SK-N-SH (cell line): ENCODE measurements at regions not wholly inside any gene's neighbourhood (a gene's known extent, or its start where the extent isn't known, plus 50 kb on each side); places are given as distances from the start of the nearest gene placed in this dataset.

Experiments used
- CTCF ChIA-PET: fragments of 300-600, 350-600 bp; formaldehyde crosslinking; extraction: SDS; loops from one replicate; lab custom pipeline; 2021; lab: Yijun Ruan, JAX
- POLR2A ChIA-PET: fragments of 350-600 bp; sonication (Branson Sonifier 250); formaldehyde crosslinking; extraction: SDS; loops from one replicate; lab custom pipeline; 2020; ENCODE audit warnings: antibody characterized with exemption, inconsistent platforms; lab: Yijun Ruan, JAX
- DNase-seq: peaks from one replicate; pipeline ENCODE4 v3.0.0; 2012
- H2AFZ ChIP-seq: fragments of 200-600 bp; sonication (generic); 2 replicates; pipeline ENCODE4 v1.8.1; 2016; ENCODE audit warnings: antibody characterized with exemption, mild to moderate bottlenecking, low read depth
- H3F3A ChIP-seq: fragments of 200-600 bp; sonication (generic); replicated peaks from 2 replicates; pipeline ENCODE3; 2016; ENCODE audit warnings: antibody characterized with exemption, mild to moderate bottlenecking; ENCODE audit not compliant: insufficient read depth
- H3K27ac ChIP-seq, 2 experiments: fragments of 200-500 bp in 1 of 2; fragments of 200-600 bp in 1 of 2; sonication (Bioruptor generic) in 1 of 2; sonication (generic), shearing (Covaris generic) in 1 of 2; 2 replicates each; pipeline versions ENCODE4 v1.5.1 to v1.6.1; 2014 to 2016; ENCODE audit warnings: low read depth in 2 of 2, inconsistent platforms in 1 of 2, low read length in 1 of 2, mild to moderate bottlenecking in 1 of 2, mixed read lengths in 1 of 2
- H3K27me3 ChIP-seq: fragments of 200-600 bp; sonication (generic), shearing (Covaris generic); 2 replicates; pipeline ENCODE4 v1.6.1; 2016; ENCODE audit warnings: mixed run types; ENCODE audit not compliant: insufficient read depth
- H3K36me3 ChIP-seq, 2 experiments: fragments of 200-500 bp in 1 of 2; fragments of 200-600 bp in 1 of 2; sonication (Bioruptor generic) in 1 of 2; sonication (generic) in 1 of 2; replicated peaks in 1 of 2; 2 replicates each; pipeline versions ENCODE3 to v1.5.1; 2014 to 2016; ENCODE audit warnings: low read length in 1 of 2, mild to moderate bottlenecking in 1 of 2; ENCODE audit not compliant: insufficient read depth in 2 of 2, control insufficient read depth in 1 of 2
- H3K4me1 ChIP-seq, 2 experiments: fragments of 200-500 bp in 1 of 2; fragments of 200-600 bp in 1 of 2; sonication (Bioruptor generic) in 1 of 2; sonication (generic), shearing (Covaris generic) in 1 of 2; 2 replicates each; pipeline versions ENCODE4 v1.5.1 to v1.6.1; 2014 to 2016; ENCODE audit warnings: low read depth in 1 of 2, low read length in 1 of 2, mixed run types in 1 of 2; ENCODE audit not compliant: insufficient read depth in 2 of 2, control insufficient read depth in 1 of 2
- H3K4me2 ChIP-seq: fragments of 200-600 bp; sonication (generic), shearing (Covaris generic); 2 replicates; pipeline ENCODE4 v1.6.1; 2017; ENCODE audit warnings: mixed run types
- H3K4me3 ChIP-seq, 2 experiments: fragments of 200-500 bp in 1 of 2; fragments of 200-600 bp in 1 of 2; sonication (Bioruptor generic) in 1 of 2; sonication (generic), shearing (Covaris generic) in 1 of 2; 2 replicates each; pipeline versions ENCODE4 v1.5.1 to v1.8.1; 2014 to 2016; ENCODE audit warnings: low read depth in 2 of 2, inconsistent platforms in 1 of 2, low read length in 1 of 2, mild to moderate bottlenecking in 1 of 2, mixed read lengths in 1 of 2, moderate library complexity in 1 of 2
- H3K79me2 ChIP-seq: fragments of 200-600 bp; sonication (generic); 2 replicates; pipeline ENCODE4 v1.8.1; 2017; ENCODE audit warnings: mild to moderate bottlenecking; ENCODE audit not compliant: insufficient read depth
- H3K9ac ChIP-seq: fragments of 200-600 bp; sonication (generic); 2 replicates; pipeline ENCODE4 v1.6.1; 2017; ENCODE audit warnings: mixed run types
- H3K9me2 ChIP-seq: fragments of 200-600 bp; sonication (generic); 2 replicates; pipeline ENCODE4 v1.6.1; 2017; ENCODE audit warnings: mixed run types
- H3K9me3 ChIP-seq: fragments of 200-600 bp; sonication (generic); 2 replicates; pipeline ENCODE4 v1.6.1; 2017; ENCODE audit warnings: mixed run types, mild to moderate bottlenecking, moderate library complexity
- H4K20me1 ChIP-seq: fragments of 200-600 bp; sonication (generic); 2 replicates; pipeline ENCODE4 v1.6.1; 2017; ENCODE audit warnings: mild to moderate bottlenecking, mixed run types; ENCODE audit not compliant: insufficient read depth
- CHD2 ChIP-seq: fragments of 150-350 bp; IDR thresholded peaks from 2 replicates; pipeline ENCODE4 v1.6.1; 2018; ENCODE audit warnings: low read length; ENCODE audit not compliant: partially characterized antibody
- FOXJ3 ChIP-seq: sonication (generic); formaldehyde crosslinking; IDR thresholded peaks from 2 replicates; pipeline ENCODE4 v1.5.1; 2020; ENCODE audit warnings: mild to moderate bottlenecking, missing genetic modification reagents
- GABPA ChIP-seq: IDR thresholded peaks from 2 replicates; pipeline ENCODE4 v1.4.0; 2012; ENCODE audit warnings: low read depth, mild to moderate bottlenecking
- IRF3 ChIP-seq: fragments of 150-350 bp; IDR thresholded peaks from 2 replicates; pipeline ENCODE4 v1.6.1; 2016; ENCODE audit warnings: mild to moderate bottlenecking, low read depth, low read length
- MEF2A ChIP-seq: IDR thresholded peaks from 2 replicates; pipeline ENCODE4 v1.4.0; 2012; ENCODE audit warnings: low read depth, borderline replicate concordance
- MXI1 ChIP-seq: IDR thresholded peaks from 2 replicates; pipeline ENCODE4 v1.6.1; 2012; ENCODE audit warnings: mild to moderate bottlenecking, low read depth, low read length, improper control_type of control experiment
- NFIC ChIP-seq: IDR thresholded peaks from 2 replicates; pipeline ENCODE4 v1.4.0; 2012; ENCODE audit warnings: borderline replicate concordance
- NRF1 ChIP-seq: IDR thresholded peaks from 2 replicates; pipeline ENCODE4 v1.6.1; 2012; ENCODE audit warnings: low read depth, mild to moderate bottlenecking, low read length
- RAD21 ChIP-seq: IDR thresholded peaks from 2 replicates; pipeline ENCODE4 v1.6.1; 2012; ENCODE audit warnings: mild to moderate bottlenecking, low read length
- REST ChIP-seq: IDR thresholded peaks from 2 replicates; pipeline ENCODE4 v1.6.1; 2012; ENCODE audit warnings: mild to moderate bottlenecking, low read depth, low read length, moderate library complexity
- RFX5 ChIP-seq: IDR thresholded peaks from 2 replicates; pipeline ENCODE4 v1.6.1; 2012; ENCODE audit warnings: mild to moderate bottlenecking, improper control_type of control experiment, low read length
- SMC3 ChIP-seq: IDR thresholded peaks from 2 replicates; pipeline ENCODE4 v1.6.1; 2012; ENCODE audit warnings: low read depth, low read length, improper control_type of control experiment
- TAF1 ChIP-seq: IDR thresholded peaks from 2 replicates; pipeline ENCODE4 v1.6.1; 2012; ENCODE audit warnings: low read depth, mild to moderate bottlenecking, low read length, moderate library complexity, borderline replicate concordance
- TEAD4 ChIP-seq: IDR thresholded peaks from 2 replicates; pipeline ENCODE4 v1.4.0; 2012; ENCODE audit warnings: mild to moderate bottlenecking, borderline replicate concordance; ENCODE audit not compliant: insufficient read depth
- USF1 ChIP-seq: IDR thresholded peaks from 2 replicates; pipeline ENCODE4 v1.4.0; 2012; ENCODE audit warnings: low read depth, borderline replicate concordance
- USF2 ChIP-seq: fragments of 150-350 bp; IDR thresholded peaks from 2 replicates; pipeline ENCODE4 v1.6.1; 2017; ENCODE audit warnings: antibody characterized with exemption, low read length, low read depth, borderline replicate concordance
- WGBS: methylation state at CpG from one replicate; pipeline ENCODE4 v1.1.6; 2017; ENCODE audit warnings: low lambda C conversion rate; 5-methylcytosine and 5-hydroxymethylcytosine counted together

- Histone ChIP-seq H3K9ac (no peak overlapping the region), H3K9me2 (no peaks in the 10 kb centered on the region), H3K4me2 (no peak overlapping the region), H3K4me1 (no peaks in the 10 kb centered on the region), H3K27ac (no peak overlapping the region), H3K79me2 (no peaks in the 10 kb centered on the region), H3K36me3 (no peaks in the 10 kb centered on the region), H3K9me3 (no peaks in the 10 kb centered on the region; the same call in 1 of the 2 replicates), H3K27me3 (no peaks in the 10 kb centered on the region), H4K20me1 (no peaks in the 10 kb centered on the region), H3F3A (no peaks in the 10 kb centered on the region), H3K4me3 (no peak overlapping the region), H2AFZ (no peak overlapping the region)
- no peak for DNase-seq
- ChIA-PET CTCF (interaction anchor here (0.9 kb wide), 1 partner anchor 379 kb away, joined by 3 read pairs; no protein-coding TSS in a partner anchor), POLR2A (no interaction called here)
- TF ChIP-seq USF2 (no peak), MXI1 (no peak), CHD2 (no peak), IRF3 (no peak), TEAD4 (no peak), USF1 (no peak), SMC3 (no peak), REST (no peak), RFX5 (no peak), NFIC (no peak), NRF1 (no peak), MEF2A (no peak), GABPA (no peak), FOXJ3 (CRISPR knock-in tag) (no peak), RAD21 (no peak), TAF1 (no peak)
- WGBS, result 27% methylated on average over 4 of the region's 4 CpGs
These were observed 91.7 kb downstream of the TYW3 start for GRCh38 chr1:74824497-74825107.
